Esophagus muscularis mucosa (tissue), 3 donors: ENCODE measurements at regions not wholly inside any gene's neighbourhood (a gene's known extent, or its start where the extent isn't known, plus 50 kb on each side); places are given as distances from the start of the nearest gene placed in this dataset.

Experiments
- CTCF ChIP-seq, 3 experiments: fragments of 200-600 bp in 2 of 3; fragments of 450-650 bp in 1 of 3; sonication (generic) in 2 of 3; IDR thresholded peaks; one replicate each; pipeline ENCODE4 v1.5.1; 2017 to 2019; ENCODE audit warnings: antibody characterized with exemption in 3 of 3, mild to moderate bottlenecking in 2 of 3, moderate library complexity in 1 of 3
- POLR2A ChIP-seq: fragments of 450-650 bp; IDR thresholded peaks from one replicate; pipeline ENCODE4 v1.6.1; 2017; ENCODE audit warnings: antibody characterized with exemption, moderate library complexity, mild to moderate bottlenecking, low read depth

- TF ChIP-seq CTCF (IDR thresholded peaks at IDR 0.05) (no peak), POLR2A (no peak)
These were observed 106.6 kb upstream of the FAM204A start for GRCh38 chr10:118448744-118449143.
